MCF 10A (cell line): ENCODE measurements at regions not wholly inside any gene's neighbourhood (a gene's known extent, or its start where the extent isn't known, plus 50 kb on each side); places are given as distances from the start of the nearest gene placed in this dataset.

Source experiments
- BruUV-seq: library from RNA; stranded (reverse); fragments of 400-500 nt; replicated peaks from 2 replicates; lab custom pipeline; 2021; lab: Mats Ljungman, UMichigan
- CTCF ChIA-PET: fragments of 300-600 bp; sonication (Branson Sonifier 250); formaldehyde crosslinking; extraction: SDS; loops from one replicate; lab custom pipeline; 2021; ENCODE audit warnings: antibody characterized with exemption, inconsistent platforms; lab: Yijun Ruan, JAX
- POLR2A ChIA-PET: fragments of 300-600, 350-650 bp; sonication (Branson Sonifier 250); formaldehyde crosslinking; extraction: SDS; loops from one replicate; lab custom pipeline; 2020; ENCODE audit warnings: antibody characterized with exemption, inconsistent platforms; lab: Yijun Ruan, JAX
- DNase-seq: peaks from one replicate; pipeline ENCODE4 v3.0.0-alpha.2; 2018; ENCODE audit not compliant: unreplicated experiment
- H3K27ac Mint-ChIP-seq: one replicate; pipeline ENCODE4 v1.8.0; 2022; ENCODE audit warnings: mild to moderate bottlenecking, low read depth, mixed read lengths; ENCODE audit not compliant: unreplicated experiment
- H3K27me3 Mint-ChIP-seq: one replicate; pipeline ENCODE4 v1.8.0; 2022; ENCODE audit warnings: mixed read lengths; ENCODE audit not compliant: insufficient read depth, unreplicated experiment
- H3K36me3 Mint-ChIP-seq: one replicate; pipeline ENCODE4 v1.8.0; 2022; ENCODE audit warnings: mild to moderate bottlenecking, moderate library complexity, mixed read lengths; ENCODE audit not compliant: insufficient read depth, unreplicated experiment
- H3K4me1 Mint-ChIP-seq: one replicate; pipeline ENCODE4 v1.8.0; 2022; ENCODE audit warnings: mixed read lengths; ENCODE audit not compliant: insufficient read depth, unreplicated experiment
- H3K4me3 Mint-ChIP-seq: one replicate; pipeline ENCODE4 v1.8.0; 2022; ENCODE audit warnings: mild to moderate bottlenecking, moderate library complexity, mixed read lengths; ENCODE audit not compliant: unreplicated experiment
- H3K9me3 Mint-ChIP-seq: one replicate; pipeline ENCODE4 v1.8.0; 2022; ENCODE audit warnings: mixed read lengths; ENCODE audit not compliant: unreplicated experiment
- intact Hi-C: fragments of 100-400 bp; cut with micrococcal nuclease; formaldehyde crosslinking; loops from 2 replicates; pipeline ENCODE4 v1.14.1; 2022
- TF ChIP-seq, protein P1 (sequence below): fragments of 200-600 bp; IDR thresholded peaks from one replicate; pipeline ENCODE4 v1.8.0; 2022; ENCODE audit warnings: antibody characterized with exemption, mild to moderate bottlenecking; ENCODE audit not compliant: unreplicated experiment

- no peaks in the 10 kb centered on the region for H3K9me3 Mint-ChIP-seq
- H3K27ac Mint-ChIP-seq = no peak overlapping the region
- H3K4me3 Mint-ChIP-seq = no peak overlapping the region
- intact Hi-C loops = no loop called here
- no peak for DNase-seq
- ChIA-PET CTCF (interaction anchor here (0.8 to 0.9 kb wide), 4 partner anchors 9 to 47 kb away, joined by 3 to 5 read pairs (median 4); no protein-coding TSS in a partner anchor), POLR2A (no interaction called here)
- H3K36me3 Mint-ChIP-seq = no peaks in the 10 kb centered on the region
- no TSS peak for BruUV-seq
- peaks cover 3% of the 10 kb centered on the region for H3K27me3 Mint-ChIP-seq
- peaks cover 6% of the 10 kb centered on the region for H3K4me1 Mint-ChIP-seq
- TF ChIP-seq, protein P1, sequence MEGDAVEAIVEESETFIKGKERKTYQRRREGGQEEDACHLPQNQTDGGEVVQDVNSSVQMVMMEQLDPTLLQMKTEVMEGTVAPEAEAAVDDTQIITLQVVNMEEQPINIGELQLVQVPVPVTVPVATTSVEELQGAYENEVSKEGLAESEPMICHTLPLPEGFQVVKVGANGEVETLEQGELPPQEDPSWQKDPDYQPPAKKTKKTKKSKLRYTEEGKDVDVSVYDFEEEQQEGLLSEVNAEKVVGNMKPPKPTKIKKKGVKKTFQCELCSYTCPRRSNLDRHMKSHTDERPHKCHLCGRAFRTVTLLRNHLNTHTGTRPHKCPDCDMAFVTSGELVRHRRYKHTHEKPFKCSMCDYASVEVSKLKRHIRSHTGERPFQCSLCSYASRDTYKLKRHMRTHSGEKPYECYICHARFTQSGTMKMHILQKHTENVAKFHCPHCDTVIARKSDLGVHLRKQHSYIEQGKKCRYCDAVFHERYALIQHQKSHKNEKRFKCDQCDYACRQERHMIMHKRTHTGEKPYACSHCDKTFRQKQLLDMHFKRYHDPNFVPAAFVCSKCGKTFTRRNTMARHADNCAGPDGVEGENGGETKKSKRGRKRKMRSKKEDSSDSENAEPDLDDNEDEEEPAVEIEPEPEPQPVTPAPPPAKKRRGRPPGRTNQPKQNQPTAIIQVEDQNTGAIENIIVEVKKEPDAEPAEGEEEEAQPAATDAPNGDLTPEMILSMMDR = no peak
Measured at GRCh38 chr15:89406218-89406939, 71.8 kb upstream of the POLG start.

- Mint-ChIP-seq H3K27ac (no peak overlapping the region), H3K27me3 (no peaks in the 10 kb centered on the region), H3K9me3 (no peaks in the 10 kb centered on the region), H3K4me1 (peaks cover 6% of the 10 kb centered on the region), H3K4me3 (no peak overlapping the region), H3K36me3 (no peaks in the 10 kb centered on the region)
- intact Hi-C loops = no loop called here
- CTCF ChIA-PET = interaction anchor here (4.6 kb wide), 1 partner anchor 47 kb away, joined by 32 read pairs; no protein-coding TSS in a partner anchor
- no TSS peak for BruUV-seq
- TF ChIP-seq, protein P1 = no peak
- DNase-seq = no peak
- POLR2A ChIA-PET = no interaction called here
Measured at GRCh38 chr15:89405494-89405893, 70.9 kb upstream of the POLG start.

DNA sequence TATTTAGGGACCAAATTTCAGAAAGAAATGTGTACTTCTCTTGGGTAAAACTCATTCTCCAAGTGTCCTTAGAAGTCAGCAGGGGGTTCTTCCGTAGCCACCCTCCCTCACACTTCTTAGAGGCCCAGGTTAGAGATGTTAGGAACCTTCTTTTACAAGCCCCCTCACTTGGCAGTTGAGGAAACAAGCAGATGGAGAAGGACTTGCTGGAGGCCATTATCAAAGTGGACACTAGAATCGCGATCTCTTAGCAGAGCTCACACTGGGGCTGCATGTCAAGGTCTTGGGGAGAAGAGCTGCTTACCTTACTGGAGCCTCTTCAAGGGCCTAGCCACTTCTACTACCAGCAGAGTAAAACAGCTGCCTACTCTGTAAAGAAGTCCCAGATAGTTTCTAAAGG, 69.4 kb upstream of the POLG start:
- no peaks in the 10 kb centered on the region for H3K9me3 Mint-ChIP-seq
- H3K27ac Mint-ChIP-seq = no peak overlapping the region
- BruUV-seq = no TSS peak
- H3K4me1 Mint-ChIP-seq = peaks cover 6% of the 10 kb centered on the region
- no peak overlapping the region for H3K4me3 Mint-ChIP-seq
- DNase-seq = no peak
- POLR2A ChIA-PET = no interaction called here
- no peaks in the 10 kb centered on the region for H3K27me3 Mint-ChIP-seq
- CTCF ChIA-PET = interaction anchor here (0.6 to 4.6 kb wide), 2 partner anchors 45 to 88 kb away, joined by 3 to 32 read pairs; no protein-coding TSS in a partner anchor
- intact Hi-C loops = no loop called here
- TF ChIP-seq, protein P1 = no peak
- no peaks in the 10 kb centered on the region for H3K36me3 Mint-ChIP-seq

DNA sequence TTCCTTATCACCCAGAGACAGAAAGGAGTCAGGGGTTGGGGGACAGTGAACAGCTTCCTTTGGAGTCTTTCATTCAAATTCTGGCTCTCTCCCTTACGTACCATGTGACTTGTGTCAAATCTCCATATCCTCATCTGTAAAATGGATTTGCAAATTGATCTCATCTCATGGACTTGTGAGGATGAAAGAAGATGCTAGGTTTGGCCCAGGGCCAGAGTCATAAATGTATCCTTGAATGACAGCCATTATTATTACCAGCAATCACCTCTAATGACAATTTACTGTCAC, 67.8 kb upstream of the POLG start:
- intact Hi-C loops = no loop called here
- POLR2A ChIA-PET = interaction anchor here (1.7 kb wide), 1 partner anchor 44 kb away, joined by 5 read pairs; no protein-coding TSS in a partner anchor
- TF ChIP-seq, protein P1 = no peak

More for the DNA sequence above, 67.8 kb upstream of the POLG start:
- no peaks in the 10 kb centered on the region for H3K9me3 Mint-ChIP-seq
- no TSS peak for BruUV-seq
- H3K36me3 Mint-ChIP-seq = no peaks in the 10 kb centered on the region
- H3K27me3 Mint-ChIP-seq = no peaks in the 10 kb centered on the region
- CTCF ChIA-PET = interaction anchor here (4.6 kb wide), 1 partner anchor 44 kb away, joined by 32 read pairs; no protein-coding TSS in a partner anchor
- no peak for DNase-seq
- peaks cover 6% of the 10 kb centered on the region for H3K4me1 Mint-ChIP-seq
- H3K4me3 Mint-ChIP-seq = no peak overlapping the region
- H3K27ac Mint-ChIP-seq = no peak overlapping the region
